ENCODE measurements at regions not wholly inside any gene's neighbourhood (a gene's known extent, or its start where the extent isn't known, plus 50 kb on each side); places are given as distances from the start of the nearest gene placed in this dataset.

DNA sequence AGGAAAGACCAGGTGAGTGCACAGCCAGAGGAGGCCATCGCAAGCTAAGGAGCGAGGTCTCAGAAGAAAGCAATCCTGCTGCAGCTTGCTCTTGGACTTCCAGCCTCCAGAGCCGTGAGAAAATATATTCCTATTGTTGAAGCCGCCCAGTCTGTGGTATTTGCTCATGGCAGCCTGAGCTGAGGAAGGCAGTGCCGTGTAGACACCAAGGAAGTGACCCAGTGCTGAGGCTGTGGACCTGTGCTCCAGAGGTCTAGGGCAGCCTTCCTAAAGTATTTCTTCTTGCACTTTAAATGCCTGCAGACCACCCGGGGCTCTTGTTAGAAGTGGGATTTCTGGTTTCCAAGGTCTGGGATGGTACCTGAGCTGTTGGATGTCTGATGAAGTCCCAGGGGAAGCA, 158.5 kb upstream of the KL start:
- no peak for TF ChIP-seq ZNF592 (IDR thresholded peaks at IDR 0.05)
- no peak for TF ChIP-seq KLF5 (IDR thresholded peaks at IDR 0.05; ENCODE audit: partially characterized antibody)
- TF ChIP-seq MXI1 (IDR thresholded peaks at IDR 0.05; ENCODE audit: low read depth, low read length), result no peak
- no peak for TF ChIP-seq TCF12 (IDR thresholded peaks at IDR 0.05; ENCODE audit: low read depth, low read length)
- no peak for TF ChIP-seq HDAC6 (IDR thresholded peaks at IDR 0.05; ENCODE audit: unreplicated experiment)
- TF ChIP-seq ZNF207 (IDR thresholded peaks at IDR 0.05; ENCODE audit: borderline replicate concordance), result no peak
- no peak for TF ChIP-seq BRCA1 (IDR thresholded peaks at IDR 0.05; ENCODE audit: low read depth, low read length)
- TF ChIP-seq SIN3A (IDR thresholded peaks at IDR 0.05; ENCODE audit: low read depth, low read length), result no peak
- TF ChIP-seq IKZF1 (conservative IDR thresholded peaks at IDR 0.05), result no peak
- no peak for TF ChIP-seq RB1 (IDR thresholded peaks at IDR 0.05; ENCODE audit: borderline replicate concordance)
- no peak for TF ChIP-seq POLR2A (IDR thresholded peaks at IDR 0.05; ENCODE audit: low read depth, low read length)
- TF ChIP-seq ZZZ3 (IDR thresholded peaks at IDR 0.05; ENCODE audit: control insufficient read depth, insufficient read length, low read depth), result no peak
- Histone ChIP-seq H3K27ac (ENCODE audit: control insufficient read depth, insufficient read depth) (no peak overlapping the region), H3K4me1 (ENCODE audit: control insufficient read depth, insufficient read depth, low read length) (no peaks in the 10 kb centered on the region), H3K79me2 (ENCODE audit: control insufficient read depth, insufficient read depth, low read length) (no peaks in the 10 kb centered on the region), H3K4me2 (ENCODE audit: control insufficient read depth, insufficient read depth) (no peak overlapping the region), H3K36me3 (ENCODE audit: control insufficient read depth in 2 of 2, insufficient read depth in 2 of 2, low read length in 1 of 2) (no peaks in the 10 kb centered on the region), H2AFZ (ENCODE audit: control insufficient read depth, low read depth, low read length) (no peak overlapping the region), H3K9ac (ENCODE audit: control insufficient read depth, insufficient read depth, low read length) (no peak overlapping the region), H3K27me3 (replicated peaks in 1 of 2; ENCODE audit: control insufficient read depth in 2 of 2, insufficient read depth in 2 of 2, low read length in 1 of 2) (no peaks in the 10 kb centered on the region), H3K4me3 (no peak overlapping the region), H3K9me3 (replicated peaks; ENCODE audit: control insufficient read depth, insufficient read depth, low read length) (peaks cover 6% of the 10 kb centered on the region; the same call in 2 of the 3 replicates), H4K20me1 (ENCODE audit: control insufficient read depth, insufficient read depth) (no peaks in the 10 kb centered on the region)
- ATAC-seq, result no peak
- in situ Hi-C loops (cut with MboI), result no loop called here
- ChIA-PET POLR2A (no interaction called here), SMC1A (ENCODE audit: uncharacterized antibody, unreplicated experiment) (no interaction called here), RAD21 (ENCODE audit: unreplicated experiment) (no interaction called here), CTCF (no interaction called here)
- 65% methylated on average over 6 of the region's 6 CpGs for WGBS (ENCODE audit: insufficient coverage, insufficient replicate concordance, low lambda C conversion rate, missing lambda C conversion rate)
- DNase-seq (ENCODE audit: low read depth, low spot score), result no peak
- no peak for FAIRE-seq
- intact Hi-C loops (cut with micrococcal nuclease; ENCODE audit: unreplicated experiment), result no loop called here
- no TSS peak for BruUV-seq (replicated peaks)
